ENCODE measurements at regions not wholly inside any gene's neighbourhood (a gene's known extent, or its start where the extent isn't known, plus 50 kb on each side); places are given as distances from the start of the nearest gene placed in this dataset.
"Not testable (repeated sequence)": the region's sequence is repeated elsewhere in the genome, so short reads cannot be mapped to it uniquely, and the experiment has no call there.

DNA sequence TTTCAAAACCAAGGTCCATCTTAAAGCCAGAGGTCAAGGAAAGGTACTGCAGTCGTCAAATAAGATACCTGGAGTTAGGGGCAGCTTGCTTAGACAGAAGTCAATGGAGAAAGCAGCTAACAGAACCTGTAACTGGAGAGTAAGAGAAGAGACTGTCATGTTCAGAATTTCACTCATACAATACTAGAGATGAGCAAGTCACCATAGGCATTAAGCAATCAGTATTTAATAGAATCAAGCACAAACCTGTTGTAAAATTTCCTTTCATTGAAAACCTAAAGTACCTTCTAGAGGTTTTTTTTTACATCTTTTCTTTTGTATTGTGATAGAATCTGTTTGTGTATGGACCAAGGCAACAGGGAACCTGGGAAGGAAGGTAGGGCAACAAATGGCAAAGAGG is 183.4 kb upstream of the ERBB4 start:
- Histone ChIP-seq H3K9ac (ENCODE audit: low read depth, low read length, poor library complexity, severe bottlenecking) (no peak overlapping the region), H3F3A (ENCODE audit: low read depth) (no peaks in the 10 kb centered on the region), H3K79me2 (ENCODE audit: insufficient read depth, low read length) (no peaks in the 10 kb centered on the region), H3K9me3 (ENCODE audit: insufficient read depth, low read depth, low read length) (no peaks in the 10 kb centered on the region), H3K4me2 (ENCODE audit: low read depth, low read length, poor library complexity, severe bottlenecking) (no peak overlapping the region), H3K4me3 (ENCODE audit: low read length, poor library complexity, severe bottlenecking) (no peak overlapping the region), H3K27me3 (ENCODE audit: insufficient read depth, low read length, poor library complexity, severe bottlenecking) (no peaks in the 10 kb centered on the region), H2AFZ (ENCODE audit: low read length) (no peak overlapping the region), H4K20me1 (ENCODE audit: insufficient read depth, low read length, poor library complexity, severe bottlenecking) (no peaks in the 10 kb centered on the region), H3K4me1 (ENCODE audit: insufficient read depth, low read length, poor library complexity, severe bottlenecking) (peaks cover 9% of the 10 kb centered on the region), H3K36me3 (ENCODE audit: insufficient read depth, low read length) (no peaks in the 10 kb centered on the region), H3K9me2 (replicated peaks; ENCODE audit: low read depth, low read length) (no peaks in the 10 kb centered on the region)
- TF ChIP-seq, protein P1, sequence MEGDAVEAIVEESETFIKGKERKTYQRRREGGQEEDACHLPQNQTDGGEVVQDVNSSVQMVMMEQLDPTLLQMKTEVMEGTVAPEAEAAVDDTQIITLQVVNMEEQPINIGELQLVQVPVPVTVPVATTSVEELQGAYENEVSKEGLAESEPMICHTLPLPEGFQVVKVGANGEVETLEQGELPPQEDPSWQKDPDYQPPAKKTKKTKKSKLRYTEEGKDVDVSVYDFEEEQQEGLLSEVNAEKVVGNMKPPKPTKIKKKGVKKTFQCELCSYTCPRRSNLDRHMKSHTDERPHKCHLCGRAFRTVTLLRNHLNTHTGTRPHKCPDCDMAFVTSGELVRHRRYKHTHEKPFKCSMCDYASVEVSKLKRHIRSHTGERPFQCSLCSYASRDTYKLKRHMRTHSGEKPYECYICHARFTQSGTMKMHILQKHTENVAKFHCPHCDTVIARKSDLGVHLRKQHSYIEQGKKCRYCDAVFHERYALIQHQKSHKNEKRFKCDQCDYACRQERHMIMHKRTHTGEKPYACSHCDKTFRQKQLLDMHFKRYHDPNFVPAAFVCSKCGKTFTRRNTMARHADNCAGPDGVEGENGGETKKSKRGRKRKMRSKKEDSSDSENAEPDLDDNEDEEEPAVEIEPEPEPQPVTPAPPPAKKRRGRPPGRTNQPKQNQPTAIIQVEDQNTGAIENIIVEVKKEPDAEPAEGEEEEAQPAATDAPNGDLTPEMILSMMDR (conservative IDR thresholded peaks at IDR 0.05; ENCODE audit: low read length) = no peak
- TF ChIP-seq EZH2phosphoT487 (IDR thresholded peaks at IDR 0.05; ENCODE audit: borderline replicate concordance) = no peak

DNA sequence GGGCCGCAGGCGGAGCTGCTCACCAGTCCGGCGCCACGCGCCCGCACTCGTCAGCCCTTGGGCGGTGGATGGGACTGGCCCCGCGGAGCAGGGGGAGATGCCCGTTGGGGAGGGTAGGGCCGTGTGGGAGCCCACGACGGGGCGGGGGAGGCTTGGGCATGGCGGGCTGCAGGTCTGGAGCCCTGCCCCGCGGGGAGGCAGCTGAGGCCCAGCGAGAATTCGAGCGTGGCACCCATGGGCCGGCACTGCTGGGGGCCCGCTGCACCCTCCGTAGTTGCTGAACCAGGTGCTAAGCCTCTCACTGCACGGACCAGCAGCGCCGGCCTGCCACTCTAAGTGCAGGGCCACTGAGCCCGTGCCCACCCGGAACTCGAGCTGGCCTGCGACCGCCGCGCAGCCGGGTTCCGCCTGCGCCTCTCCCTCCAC is 182.4 kb upstream of the ERBB4 start:
- no peaks in the 10 kb centered on the region for H3K9me3 ChIP-seq (ENCODE audit: insufficient read depth, low read depth, low read length)
- no peak overlapping the region for H3K4me2 ChIP-seq (ENCODE audit: low read depth, low read length, poor library complexity, severe bottlenecking)
- H3K79me2 ChIP-seq (ENCODE audit: insufficient read depth, low read length) = no peaks in the 10 kb centered on the region
- peaks cover 9% of the 10 kb centered on the region for H3K4me1 ChIP-seq (ENCODE audit: insufficient read depth, low read length, poor library complexity, severe bottlenecking)
- TF ChIP-seq EZH2phosphoT487 (IDR thresholded peaks at IDR 0.05; ENCODE audit: borderline replicate concordance) = no peak
- TF ChIP-seq, protein P1 (conservative IDR thresholded peaks at IDR 0.05; ENCODE audit: low read length) = no peak
- H3K9me2 ChIP-seq (replicated peaks; ENCODE audit: low read depth, low read length) = no peaks in the 10 kb centered on the region
- H3K36me3 ChIP-seq (ENCODE audit: insufficient read depth, low read length) = no peaks in the 10 kb centered on the region
- no peaks in the 10 kb centered on the region for H3F3A ChIP-seq (ENCODE audit: low read depth)
- no peak overlapping the region for H3K9ac ChIP-seq (ENCODE audit: low read depth, low read length, poor library complexity, severe bottlenecking)
- H2AFZ ChIP-seq (ENCODE audit: low read length) = no peak overlapping the region
- no peak overlapping the region for H3K4me3 ChIP-seq (ENCODE audit: low read length, poor library complexity, severe bottlenecking)
- H3K27me3 ChIP-seq (ENCODE audit: insufficient read depth, low read length, poor library complexity, severe bottlenecking) = no peaks in the 10 kb centered on the region
- H4K20me1 ChIP-seq (ENCODE audit: insufficient read depth, low read length, poor library complexity, severe bottlenecking) = no peaks in the 10 kb centered on the region

DNA sequence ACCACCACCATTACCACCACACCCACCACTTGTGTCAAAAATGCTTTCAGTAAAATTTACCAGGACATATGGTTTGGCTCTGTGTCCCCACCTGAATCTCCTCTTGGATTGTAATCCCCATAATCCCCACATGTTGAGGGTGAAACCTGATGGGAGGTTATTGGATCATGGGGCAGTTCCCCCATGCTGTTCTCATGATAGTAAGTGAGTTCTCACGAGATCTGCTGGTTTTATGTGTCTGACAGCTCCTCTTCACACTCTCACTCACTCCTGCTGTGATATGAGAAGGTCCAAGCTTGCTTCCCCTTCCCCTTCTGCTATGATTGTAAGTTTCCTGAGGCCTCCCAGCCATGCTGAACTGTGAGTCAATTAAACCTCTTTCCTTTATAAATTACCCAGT is 176.8 kb upstream of the ERBB4 start:
- H3K4me2 ChIP-seq (ENCODE audit: low read depth, low read length, poor library complexity, severe bottlenecking); H3K79me2 ChIP-seq (ENCODE audit: insufficient read depth, low read length); H3K4me3 ChIP-seq (ENCODE audit: low read length, poor library complexity, severe bottlenecking); H3K36me3 ChIP-seq (ENCODE audit: insufficient read depth, low read length); H3K9me2 ChIP-seq (replicated peaks; ENCODE audit: low read depth, low read length); H4K20me1 ChIP-seq (ENCODE audit: insufficient read depth, low read length, poor library complexity, severe bottlenecking); H3K4me1 ChIP-seq (ENCODE audit: insufficient read depth, low read length, poor library complexity, severe bottlenecking); H3F3A ChIP-seq (ENCODE audit: low read depth); H3K9ac ChIP-seq (ENCODE audit: low read depth, low read length, poor library complexity, severe bottlenecking); H2AFZ ChIP-seq (ENCODE audit: low read length); H3K9me3 ChIP-seq (ENCODE audit: insufficient read depth, low read depth, low read length); H3K27me3 ChIP-seq (ENCODE audit: insufficient read depth, low read length, poor library complexity, severe bottlenecking): not testable (repeated sequence)

DNA sequence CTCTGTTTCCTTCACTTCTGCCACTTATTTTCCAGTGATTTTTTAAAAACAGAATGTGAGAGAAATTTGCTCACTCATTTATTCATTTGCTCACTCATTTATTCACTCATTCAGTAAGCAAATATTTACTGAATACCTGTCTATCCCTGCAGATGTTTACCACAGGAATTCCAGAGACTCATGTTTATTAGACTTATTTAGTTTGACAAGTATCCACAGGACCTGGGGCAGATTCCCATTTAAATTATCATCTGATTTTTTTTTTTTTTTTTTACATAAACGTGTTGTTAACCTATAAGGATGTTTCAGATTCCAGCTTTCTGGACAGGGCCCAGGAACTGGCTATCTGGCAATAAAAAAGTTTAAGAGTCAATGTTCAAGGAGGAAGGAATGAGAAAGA is 175.1 kb upstream of the ERBB4 start:
- no peaks in the 10 kb centered on the region for H3K27me3 ChIP-seq (ENCODE audit: insufficient read depth, low read length, poor library complexity, severe bottlenecking)
- H3K9me3 ChIP-seq (ENCODE audit: insufficient read depth, low read depth, low read length) = no peaks in the 10 kb centered on the region
- H3K4me3 ChIP-seq (ENCODE audit: low read length, poor library complexity, severe bottlenecking) = no peak overlapping the region
- H3K9ac ChIP-seq (ENCODE audit: low read depth, low read length, poor library complexity, severe bottlenecking) = no peak overlapping the region
- H3K4me1 ChIP-seq (ENCODE audit: insufficient read depth, low read length, poor library complexity, severe bottlenecking) = no peaks in the 10 kb centered on the region
- H3K36me3 ChIP-seq (ENCODE audit: insufficient read depth, low read length) = no peaks in the 10 kb centered on the region
- no peaks in the 10 kb centered on the region for H3K79me2 ChIP-seq (ENCODE audit: insufficient read depth, low read length)
- TF ChIP-seq, protein P1 (conservative IDR thresholded peaks at IDR 0.05; ENCODE audit: low read length) = no peak
- TF ChIP-seq EZH2phosphoT487 (IDR thresholded peaks at IDR 0.05; ENCODE audit: borderline replicate concordance) = no peak
- no peak overlapping the region for H2AFZ ChIP-seq (ENCODE audit: low read length)
- H3K4me2 ChIP-seq (ENCODE audit: low read depth, low read length, poor library complexity, severe bottlenecking) = no peak overlapping the region
- no peaks in the 10 kb centered on the region for H3K9me2 ChIP-seq (replicated peaks; ENCODE audit: low read depth, low read length)
- H3F3A ChIP-seq (ENCODE audit: low read depth) = no peaks in the 10 kb centered on the region
- H4K20me1 ChIP-seq (ENCODE audit: insufficient read depth, low read length, poor library complexity, severe bottlenecking) = no peaks in the 10 kb centered on the region
